GM23248 (cell line): ENCODE measurements at regions not wholly inside any gene's neighbourhood (a gene's known extent, or its start where the extent isn't known, plus 50 kb on each side); places are given as distances from the start of the nearest gene placed in this dataset.

Experiments used
- EZH2 ChIP-seq: fragments of 200-600 bp; sonication (generic); IDR thresholded peaks from 2 replicates; pipeline ENCODE4 v1.6.1; 2018; ENCODE audit warnings: antibody characterized with exemption, mild to moderate bottlenecking; ENCODE audit not compliant: insufficient read depth, poor library complexity, severe bottlenecking
- EZH2phosphoT487 ChIP-seq: fragments of 200-600 bp; sonication (generic); IDR thresholded peaks from 2 replicates; pipeline ENCODE4 v1.6.1; 2018; ENCODE audit warnings: antibody characterized with exemption, moderate library complexity, mild to moderate bottlenecking, low read depth; ENCODE audit not compliant: insufficient read depth

DNA sequence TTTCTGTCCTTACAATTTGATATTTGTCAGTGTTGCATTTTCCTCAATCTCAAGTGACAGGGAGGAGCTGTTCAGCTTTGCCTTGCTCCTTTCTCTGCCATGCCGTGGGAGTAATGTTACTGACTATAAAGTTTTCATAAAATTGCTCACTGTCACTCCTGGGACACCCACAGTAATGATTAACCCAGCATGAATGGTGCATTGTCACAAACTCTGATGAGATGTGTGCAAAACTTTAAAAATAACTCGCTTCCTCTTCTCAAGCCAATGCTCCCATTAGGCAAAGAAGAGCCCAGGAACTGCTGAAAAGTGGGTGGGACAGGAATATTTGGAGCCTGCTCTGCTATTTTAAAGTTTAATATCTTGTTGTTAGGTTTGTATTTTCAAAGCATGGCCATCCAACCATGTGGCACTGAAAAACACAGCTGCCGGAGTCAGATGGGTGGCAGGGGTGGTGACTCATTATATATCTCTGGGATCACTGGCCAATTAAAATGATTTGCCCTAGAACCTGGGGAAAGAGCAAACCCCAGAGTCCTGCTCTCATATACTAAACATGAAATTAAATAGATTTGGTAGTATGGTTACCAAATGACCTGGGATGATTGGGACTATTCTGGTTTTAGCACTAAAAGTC, 260.1 kb downstream of the BTBD3 start:
- no peak for TF ChIP-seq EZH2
- no peak for TF ChIP-seq EZH2phosphoT487
